ENCODE measurements at regions not wholly inside any gene's neighbourhood (a gene's known extent, or its start where the extent isn't known, plus 50 kb on each side); places are given as distances from the start of the nearest gene placed in this dataset.

GRCh38 chr4:54428940-54429339, 199.8 kb downstream of the PDGFRA start:
- no peak for TF ChIP-seq POLR2A (IDR thresholded peaks at IDR 0.05; ENCODE audit: low read depth, low read length)
- no peak for TF ChIP-seq CTCF (IDR thresholded peaks at IDR 0.05; ENCODE audit: extremely low read depth in 1 of 2, insufficient read depth in 1 of 2, low read depth in 1 of 2, low read length in 2 of 2)
- TF ChIP-seq FOS (IDR thresholded peaks at IDR 0.05; ENCODE audit: borderline replicate concordance, insufficient read depth, low read length): no peak
- TF ChIP-seq POLR2AphosphoS5 (IDR thresholded peaks at IDR 0.05; ENCODE audit: insufficient read depth, low read depth, low read length): no peak
- no peak for TF ChIP-seq MAX (IDR thresholded peaks at IDR 0.05; ENCODE audit: insufficient read depth, insufficient read length)
- TF ChIP-seq EZH2 (IDR thresholded peaks at IDR 0.05; ENCODE audit: borderline replicate concordance, low read depth, low read length, severe bottlenecking): no peak
- TF ChIP-seq MYC (IDR thresholded peaks at IDR 0.05; ENCODE audit: low read depth, low read length): no peak
- no peak for TF ChIP-seq GATA2 (IDR thresholded peaks at IDR 0.05; ENCODE audit: insufficient read depth, insufficient read length, low read depth, low read length)
- TF ChIP-seq JUN (IDR thresholded peaks at IDR 0.05; ENCODE audit: borderline replicate concordance, insufficient read depth, insufficient read length, low read depth): no peak
